Right atrium auricular region (tissue), 2 donors: ENCODE measurements at regions not wholly inside any gene's neighbourhood (a gene's known extent, or its start where the extent isn't known, plus 50 kb on each side); places are given as distances from the start of the nearest gene placed in this dataset.

Experiments used
- DNase-seq: peaks from one replicate; pipeline ENCODE4 v3.0.0-alpha.2; 2019; ENCODE audit warnings: low spot score
- H3K27ac ChIP-seq, 2 donors: fragments of 200-600 bp; sonication (generic); 1 replicate in 1 of 2; 2 replicates in 1 of 2; pipeline ENCODE4 v1.5.1; 2016 to 2019
- H3K27me3 ChIP-seq, 2 donors: fragments of 200-600 bp; sonication (generic); one replicate each; pipeline versions ENCODE4 v1.5.1 to v1.6.0; 2017 to 2019
- H3K36me3 ChIP-seq: fragments of 200-600 bp; sonication (generic); one replicate; pipeline ENCODE4 v1.5.1; 2016
- H3K4me1 ChIP-seq, 2 donors: fragments of 200-600 bp; sonication (generic); one replicate each; pipeline versions ENCODE4 v1.5.1 to v1.6.0; 2017 to 2019
- H3K4me3 ChIP-seq, 2 donors: fragments of 200-600 bp; sonication (generic); 1 replicate in 1 of 2; 2 replicates in 1 of 2; pipeline ENCODE4 v1.5.1; 2017 to 2019; ENCODE audit warnings: mild to moderate bottlenecking in 1 of 2, moderate library complexity in 1 of 2
- H3K9me3 ChIP-seq, 2 donors: fragments of 200-600 bp; sonication (generic); one replicate each; pipeline ENCODE4 v1.5.1; 2019
- CTCF ChIP-seq, 2 donors: fragments of 200-600 bp; sonication (generic); IDR thresholded peaks; one replicate each; pipeline ENCODE4 v1.5.1; 2019; ENCODE audit warnings: antibody characterized with exemption in 2 of 2

- no peak for DNase-seq
- Histone ChIP-seq H3K36me3 (no peaks in the 10 kb centered on the region), H3K4me3 (no peak overlapping the region)
Observed at GRCh38 chr14:105897725-105898113, 371.3 kb downstream of the TMEM121 start.

GRCh38 chr14:105898482-105899010 lies 372.2 kb downstream of the TMEM121 start:
- H3K27ac ChIP-seq = no peak overlapping the region
- no peaks in the 10 kb centered on the region for H3K9me3 ChIP-seq
- DNase-seq = no peak
- H3K4me1 ChIP-seq = no peaks in the 10 kb centered on the region
- no peak for TF ChIP-seq CTCF (IDR thresholded peaks at IDR 0.05)
- no peaks in the 10 kb centered on the region for H3K36me3 ChIP-seq
- no peaks in the 10 kb centered on the region for H3K27me3 ChIP-seq
- H3K4me3 ChIP-seq = no peak overlapping the region

More at GRCh38 chr14:105897725-105898113, 371.3 kb downstream of the TMEM121 start:
- H3K27ac ChIP-seq = no peak overlapping the region
- H3K9me3 ChIP-seq = no peaks in the 10 kb centered on the region
- H3K4me1 ChIP-seq = no peaks in the 10 kb centered on the region
- no peak for TF ChIP-seq CTCF (IDR thresholded peaks at IDR 0.05)
- H3K27me3 ChIP-seq = no peaks in the 10 kb centered on the region

DNA sequence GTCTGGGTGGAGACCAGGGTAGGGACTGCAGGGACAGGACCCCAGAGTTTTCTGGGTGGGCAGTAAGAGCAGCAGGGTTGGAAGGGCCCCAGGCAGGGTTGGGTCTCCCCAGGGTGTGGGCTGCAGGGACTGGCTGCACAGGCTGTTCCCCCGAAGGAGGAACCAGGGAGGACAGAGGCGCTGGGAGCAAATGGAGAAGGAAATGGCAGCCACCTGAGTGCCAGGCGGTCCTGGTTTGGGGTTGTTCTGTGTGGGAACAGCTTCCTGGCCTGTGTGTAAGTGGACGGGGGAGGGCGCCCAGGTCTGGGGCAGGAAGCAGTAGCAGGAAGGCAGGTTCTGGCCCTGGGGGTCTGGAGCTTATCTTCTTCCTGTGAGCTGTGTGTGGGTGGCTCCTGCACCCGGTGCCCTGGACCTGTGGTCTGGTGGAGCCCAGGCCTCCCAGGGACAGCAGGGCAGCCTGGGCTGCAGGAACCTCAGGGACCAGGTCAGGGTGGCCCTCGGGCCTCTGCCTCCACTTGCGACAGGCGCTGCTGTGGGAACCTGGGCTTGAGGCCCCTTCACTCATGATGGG lies 372.8 kb downstream of the TMEM121 start:
- Histone ChIP-seq H3K36me3 (no peaks in the 10 kb centered on the region), H3K27ac (no peak overlapping the region), H3K4me1 (no peaks in the 10 kb centered on the region), H3K27me3 (no peaks in the 10 kb centered on the region), H3K9me3 (no peaks in the 10 kb centered on the region), H3K4me3 (no peak overlapping the region)
- no peak for DNase-seq
- no peak for TF ChIP-seq CTCF (IDR thresholded peaks at IDR 0.05)

GRCh38 chr14:105899657-105900397 lies 373.4 kb downstream of the TMEM121 start:
- Histone ChIP-seq H3K9me3 (no peaks in the 10 kb centered on the region), H3K27ac (no peak overlapping the region), H3K27me3 (no peaks in the 10 kb centered on the region), H3K36me3 (no peaks in the 10 kb centered on the region), H3K4me1 (no peaks in the 10 kb centered on the region), H3K4me3 (no peak overlapping the region)
- TF ChIP-seq CTCF (IDR thresholded peaks at IDR 0.05) = no peak
- no peak for DNase-seq

DNA sequence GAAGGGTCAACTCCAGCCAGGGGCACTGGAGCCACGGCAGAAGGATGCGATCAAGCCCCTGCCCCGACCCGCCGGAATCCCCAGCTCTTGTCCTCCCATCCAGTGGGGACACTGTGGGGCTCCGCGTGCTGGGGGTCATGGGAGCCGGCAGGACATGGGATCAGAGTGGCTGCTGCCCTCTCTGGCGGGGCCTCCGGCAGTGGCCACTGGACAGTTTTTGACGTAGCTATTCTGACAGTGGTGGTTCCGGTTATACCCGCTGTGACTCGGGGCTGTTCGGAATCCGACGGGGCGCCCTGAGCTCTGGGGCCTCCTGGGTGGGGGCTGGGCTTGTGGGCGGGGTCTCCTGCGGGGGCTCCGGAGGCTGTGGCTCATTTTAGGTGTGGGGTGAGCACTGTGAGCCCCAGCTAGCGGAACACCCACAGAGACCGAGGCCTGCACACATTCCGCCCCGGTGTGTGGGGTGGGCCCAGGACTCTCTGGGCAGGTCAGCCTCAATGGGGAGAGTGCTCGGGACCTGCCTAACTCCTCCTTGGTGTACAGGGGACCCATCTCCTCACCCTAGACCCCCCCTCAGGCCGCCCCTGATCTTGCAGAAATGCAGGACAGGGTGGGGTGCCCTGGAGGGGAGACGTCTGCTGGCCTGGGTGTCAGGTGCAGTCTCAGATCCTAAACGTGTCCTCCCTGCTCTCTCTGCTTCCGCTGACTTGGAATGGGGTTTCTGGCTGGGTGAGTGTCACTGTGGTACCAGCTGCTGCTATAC lies 374.2 kb downstream of the TMEM121 start:
- Histone ChIP-seq H3K27ac (no peak overlapping the region), H3K9me3 (no peaks in the 10 kb centered on the region), H3K4me1 (no peaks in the 10 kb centered on the region), H3K27me3 (no peaks in the 10 kb centered on the region), H3K4me3 (no peak overlapping the region), H3K36me3 (no peaks in the 10 kb centered on the region)
- no peak for TF ChIP-seq CTCF (IDR thresholded peaks at IDR 0.05)
- no peak for DNase-seq
